ENCODE measurements at regions not wholly inside any gene's neighbourhood (a gene's known extent, or its start where the extent isn't known, plus 50 kb on each side); places are given as distances from the start of the nearest gene placed in this dataset.
"Not testable (repeated sequence)": the region's sequence is repeated elsewhere in the genome, so short reads cannot be mapped to it uniquely, and the experiment has no call there.

DNA sequence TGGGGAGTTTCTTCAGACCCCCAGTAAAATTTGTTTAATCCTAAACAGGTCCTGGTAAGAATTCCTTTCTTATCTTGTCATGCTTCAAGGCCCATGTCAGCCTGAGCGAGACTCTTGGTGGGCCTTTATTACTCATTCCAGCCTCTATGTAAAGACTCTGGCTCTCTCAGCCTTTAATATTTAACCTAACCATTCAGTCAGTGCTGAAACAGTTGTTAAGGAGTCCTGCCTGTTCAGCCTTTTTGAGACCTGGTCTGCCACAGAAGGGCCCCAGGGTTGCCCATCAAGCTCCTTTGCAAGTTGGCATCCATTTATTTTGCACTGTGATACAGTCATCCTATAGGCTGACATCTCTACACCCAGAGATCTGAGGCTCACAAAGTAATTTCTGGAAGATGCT lies 107.7 kb upstream of the VANGL1 start:
- DNase-seq (ENCODE audit: low read depth, low spot score), result peak; percentile 29

DNA sequence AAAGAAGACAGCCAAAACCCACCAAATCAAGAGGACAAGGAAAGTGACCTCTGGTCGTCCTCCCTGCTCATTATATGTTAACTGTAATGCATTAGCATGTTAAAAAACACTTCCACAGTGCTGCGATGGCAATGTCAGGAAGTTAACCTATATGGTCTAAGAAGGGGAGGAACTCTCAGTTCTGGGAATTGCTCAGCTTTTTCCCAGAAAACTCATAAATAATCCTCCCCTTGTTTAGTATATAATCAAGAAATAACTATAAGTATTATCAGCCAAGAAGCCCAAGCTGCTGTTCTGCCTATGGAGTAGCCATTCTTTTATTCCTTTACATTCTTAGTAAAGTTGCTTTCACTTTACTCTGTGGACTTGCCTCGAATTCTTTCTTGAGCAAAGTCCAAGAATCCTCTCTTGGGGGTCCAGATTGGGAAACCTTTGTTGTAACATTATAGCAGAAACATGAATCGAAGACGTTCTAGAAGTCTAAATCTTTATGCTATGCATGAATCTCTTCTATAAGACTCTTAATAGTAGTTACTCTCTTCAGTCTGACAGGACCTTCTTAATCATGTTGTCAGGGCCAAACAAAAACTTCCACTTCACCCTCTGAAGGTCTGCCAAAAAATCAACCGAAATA lies 110.0 kb upstream of the VANGL1 start:
- DNase-seq (ENCODE audit: low read depth, low spot score), result no peak

DNA sequence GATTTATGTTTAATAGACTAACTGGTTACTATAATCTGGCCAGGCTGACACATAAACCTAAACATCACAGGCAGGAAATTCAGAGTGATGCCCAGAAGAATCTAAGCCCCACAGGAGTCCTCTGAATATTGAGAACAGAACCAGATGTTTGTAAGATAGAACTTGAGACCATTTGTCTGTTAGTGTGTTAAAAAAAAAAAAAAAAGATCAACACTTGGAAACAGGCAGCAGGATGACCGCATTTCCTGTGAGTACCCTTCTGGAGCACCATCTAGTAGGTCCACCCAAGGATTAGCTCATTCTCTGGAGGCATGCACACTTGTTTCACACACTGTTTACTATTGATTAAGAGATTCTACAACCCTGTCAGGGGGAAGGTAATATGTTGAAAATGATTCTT lies 111.4 kb upstream of the VANGL1 start:
- DNase-seq (ENCODE audit: low read depth, low spot score), result no peak

DNA sequence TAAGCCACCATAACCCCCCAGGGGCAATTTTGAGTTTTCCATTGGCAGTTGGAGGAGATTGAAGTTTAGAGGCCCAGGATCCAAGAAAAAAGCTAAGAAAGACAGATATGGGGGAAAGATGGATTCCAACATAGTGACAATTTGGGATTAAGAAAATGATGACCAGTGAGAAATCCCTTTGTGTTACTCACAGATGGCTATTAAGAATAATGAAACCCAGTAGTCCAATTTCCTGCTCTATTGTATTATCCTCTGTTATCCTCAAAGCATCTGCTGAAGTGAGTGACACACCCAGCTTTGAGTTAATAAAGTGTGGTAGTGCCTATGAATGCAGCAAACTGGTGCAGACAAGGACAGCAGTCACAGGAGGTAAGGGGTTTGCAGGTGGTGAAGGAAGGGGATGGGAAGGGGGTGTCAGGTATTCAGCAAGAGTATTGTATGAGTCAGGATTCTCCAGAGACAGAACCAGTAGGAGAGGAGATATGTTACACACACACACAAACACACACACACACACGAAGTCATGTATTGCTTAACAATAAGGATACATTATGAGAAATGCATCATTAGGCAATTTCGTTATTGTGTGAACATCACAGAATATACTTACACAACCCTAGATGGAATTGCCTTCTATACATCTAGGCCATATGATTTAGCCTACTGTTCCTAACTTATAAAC lies 112.4 kb upstream of the VANGL1 start:
- DNase-seq (ENCODE audit: low read depth, low spot score), result no peak

DNA sequence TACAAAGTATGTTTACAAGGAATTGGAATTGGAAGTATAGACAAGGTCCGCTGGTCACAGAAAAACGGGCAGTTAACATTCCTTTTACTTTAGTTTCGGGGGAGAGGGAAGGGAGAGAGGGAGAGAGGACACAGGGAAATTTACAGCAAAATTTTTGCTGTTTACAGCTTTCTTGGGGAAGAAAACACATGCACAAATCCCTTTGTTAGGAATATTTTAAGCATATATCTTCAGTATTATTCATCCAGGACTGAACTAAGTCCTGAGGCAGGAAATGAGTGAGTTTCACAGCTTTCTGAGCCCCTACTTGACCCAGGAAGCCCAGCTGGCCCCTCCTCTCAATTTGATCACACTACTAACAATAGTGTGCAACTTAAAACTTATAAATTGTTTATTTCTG lies 113.4 kb upstream of the VANGL1 start:
- not testable (repeated sequence) for DNase-seq (ENCODE audit: low read depth, low spot score)

DNA sequence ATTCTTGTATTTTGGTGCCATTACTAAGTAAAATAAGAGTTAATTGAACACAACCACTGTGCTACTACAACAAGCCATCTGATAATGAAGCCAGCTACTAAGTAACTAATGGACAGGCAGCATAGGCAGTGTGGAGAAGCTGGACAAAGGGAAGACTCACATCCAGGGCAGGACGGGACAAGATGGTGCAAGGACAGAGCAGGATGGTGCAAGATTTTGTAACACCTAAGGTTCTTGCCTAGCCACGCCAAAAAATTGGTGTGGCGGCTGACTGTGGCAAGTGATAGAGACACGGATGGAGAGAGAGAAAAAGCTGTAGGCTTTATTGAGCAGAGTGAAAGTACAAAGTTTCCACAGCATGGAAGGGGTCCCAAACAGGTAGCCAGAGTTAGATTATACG lies 114.0 kb upstream of the VANGL1 start:
- no peak for DNase-seq (ENCODE audit: low read depth, low spot score)

DNA sequence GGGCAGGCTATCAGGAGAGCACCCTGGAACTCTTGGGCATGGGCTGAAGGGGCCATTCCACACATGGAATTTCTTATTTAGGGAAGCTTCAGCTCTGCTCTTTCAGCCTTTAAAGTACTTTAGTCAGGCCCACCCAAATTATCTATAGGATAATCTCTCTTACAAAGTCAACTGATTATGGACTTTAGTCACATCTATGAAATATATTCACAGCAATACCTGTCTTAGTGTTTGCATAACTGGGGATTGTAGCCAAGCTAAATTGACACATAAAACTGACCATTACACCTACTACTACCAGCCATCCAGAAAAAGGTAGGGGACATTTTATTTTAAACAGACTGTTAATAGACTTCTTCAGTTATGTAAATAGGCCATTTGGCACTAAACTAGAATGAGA lies 114.9 kb upstream of the VANGL1 start:
- DNase-seq (ENCODE audit: low read depth, low spot score), result no peak

DNA sequence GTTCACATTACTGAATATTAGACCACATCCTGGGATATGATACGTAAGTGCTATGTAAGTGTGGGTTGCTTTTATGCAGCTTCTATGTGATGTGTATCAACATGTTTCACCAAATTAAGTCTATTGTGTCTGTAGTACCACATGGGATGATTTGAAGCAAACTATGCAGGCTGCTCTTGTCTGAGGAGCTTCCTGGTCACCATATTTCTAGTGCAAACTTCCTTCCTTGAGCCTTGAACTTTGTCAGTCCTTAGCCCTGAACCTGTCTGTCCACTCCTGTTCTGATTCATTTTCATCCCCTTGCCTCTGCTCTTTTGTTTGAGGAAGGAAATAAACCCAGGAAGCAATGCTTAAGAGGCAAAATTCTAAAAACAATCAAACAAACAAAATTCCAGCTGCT lies 117.5 kb upstream of the VANGL1 start:
- DNase-seq (ENCODE audit: low read depth, low spot score), result no peak

DNA sequence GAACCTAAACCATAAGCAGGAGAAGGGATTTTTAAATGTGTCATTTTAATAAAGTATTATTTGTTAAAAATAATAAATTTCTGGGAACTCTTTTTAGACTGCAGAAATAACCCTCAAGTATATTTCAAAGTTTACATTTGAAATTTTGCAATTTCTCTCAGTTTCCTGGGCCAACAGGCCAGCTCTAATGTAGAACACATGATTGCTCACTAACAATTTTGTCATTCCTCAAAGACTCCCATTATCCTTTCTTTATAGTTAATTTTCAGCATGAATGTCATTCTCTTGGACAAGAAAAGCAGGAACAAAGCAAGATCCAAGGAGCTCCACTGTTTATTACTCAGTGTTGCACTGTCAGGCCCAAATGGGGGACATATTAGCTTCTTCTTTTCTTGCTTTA lies 119.4 kb upstream of the VANGL1 start:
- no peak for DNase-seq (ENCODE audit: low read depth, low spot score)

DNA sequence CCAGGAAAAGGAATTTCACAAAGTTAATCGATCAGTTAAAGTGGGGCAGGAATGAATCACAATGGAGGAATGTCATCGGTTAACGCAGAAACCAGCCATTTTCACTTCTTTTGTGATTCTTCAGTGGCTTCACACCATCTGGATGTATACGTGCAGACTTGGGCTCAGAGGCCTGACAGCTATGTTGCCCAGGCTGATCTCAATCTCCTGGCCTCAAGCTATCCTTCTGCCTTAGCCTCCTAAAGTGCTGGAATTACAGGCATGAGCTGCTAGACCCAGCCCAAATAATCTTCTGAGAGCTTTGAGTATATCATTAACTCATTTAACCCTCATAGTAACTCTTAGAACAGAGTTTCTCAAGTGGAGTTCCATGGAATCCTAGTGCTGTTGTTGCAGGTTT lies 126.5 kb upstream of the VANGL1 start:
- no peak for DNase-seq (ENCODE audit: low read depth, low spot score)

DNA sequence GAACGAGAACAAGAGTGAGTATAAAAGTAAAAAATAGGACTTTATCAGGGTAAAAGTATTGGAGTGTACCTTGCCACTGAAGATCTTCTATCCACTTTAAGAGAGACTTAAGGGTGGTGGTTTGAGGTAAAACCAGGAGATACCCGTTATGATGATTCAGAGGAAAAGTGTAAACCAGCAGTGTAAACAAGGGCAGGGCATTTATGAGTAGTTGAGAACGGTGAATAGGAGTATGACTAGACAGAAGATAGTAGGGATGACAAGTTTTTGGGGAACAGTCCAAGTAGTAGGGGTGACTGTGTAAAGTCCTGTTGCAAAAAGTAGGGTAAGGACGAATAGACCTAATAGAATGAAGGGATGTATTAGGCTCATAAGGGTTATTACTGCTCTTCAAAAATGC lies 131.5 kb upstream of the VANGL1 start:
- not testable (repeated sequence) for DNase-seq (ENCODE audit: low read depth, low spot score)

DNA sequence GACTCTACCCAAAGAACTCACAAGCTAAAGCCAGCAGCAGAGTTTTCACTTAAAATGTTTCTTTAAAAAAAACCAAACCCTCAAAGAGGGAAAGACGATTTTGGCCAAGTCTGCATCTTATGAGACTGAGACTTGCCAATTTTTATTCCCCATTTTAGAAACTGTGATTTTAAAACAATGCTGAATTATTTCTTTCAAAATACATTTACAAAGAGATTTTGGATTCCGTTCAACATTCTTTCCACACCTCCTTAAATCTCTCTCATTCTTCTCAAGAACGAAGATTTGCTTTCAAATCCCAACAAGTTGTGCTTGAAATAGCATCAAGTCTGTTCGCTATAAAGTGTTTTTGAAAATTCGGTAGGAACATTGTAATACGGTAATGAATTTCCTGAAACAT lies 133.9 kb upstream of the VANGL1 start:
- no peak for DNase-seq (ENCODE audit: low read depth, low spot score)

DNA sequence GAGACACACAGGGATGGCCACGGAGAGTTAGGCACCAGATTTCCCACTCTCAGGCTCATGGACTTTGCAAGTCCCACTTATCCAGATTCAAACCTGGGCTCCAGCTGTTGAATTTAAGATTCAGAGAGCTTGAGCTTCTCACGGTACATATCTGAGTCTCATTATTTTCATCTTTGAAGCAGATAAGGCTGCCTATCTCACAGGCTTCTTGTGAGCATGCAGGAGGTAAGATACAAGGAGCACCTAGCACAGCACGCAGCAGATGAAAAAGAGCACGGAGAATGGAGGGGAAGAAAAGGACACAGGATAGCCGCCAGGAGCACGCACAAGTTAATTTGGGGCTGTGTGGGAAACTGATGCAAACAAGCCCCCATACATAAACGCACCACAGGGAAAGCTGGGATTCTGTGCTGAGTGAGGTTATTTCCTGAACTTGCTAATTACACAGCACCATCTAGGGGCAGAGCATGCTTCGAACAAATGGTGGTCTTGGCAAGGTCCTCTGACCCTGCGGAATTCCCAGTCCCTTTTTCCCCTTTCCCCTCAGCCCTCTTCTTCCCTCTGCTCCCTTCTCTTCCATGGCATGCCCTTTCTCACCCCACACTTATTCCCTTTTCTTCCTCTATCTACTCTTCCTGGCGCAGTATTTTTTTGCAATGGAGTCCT lies 134.7 kb upstream of the VANGL1 start:
- DNase-seq (ENCODE audit: low read depth, low spot score), result peak; percentile 47

DNA sequence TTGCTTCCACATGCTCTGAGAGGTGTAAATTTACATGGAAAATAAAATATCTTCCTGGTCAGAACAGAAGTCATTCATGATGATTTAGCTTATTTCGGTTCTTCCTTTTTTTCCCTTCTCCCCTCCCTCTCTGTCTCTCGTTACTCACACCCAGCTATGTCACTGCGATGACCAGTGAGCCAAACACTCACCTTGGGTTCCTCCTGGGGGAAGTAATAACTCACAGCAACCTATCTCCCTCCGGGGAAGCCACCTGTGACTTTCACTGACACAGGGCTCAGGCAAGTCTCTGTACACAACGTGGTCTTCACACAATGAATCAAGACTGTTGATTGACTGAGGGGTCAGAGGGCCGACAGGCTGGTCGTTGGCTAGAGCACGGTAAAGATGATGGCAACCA lies 135.3 kb upstream of the VANGL1 start:
- no peak for DNase-seq (ENCODE audit: low read depth, low spot score)

DNA sequence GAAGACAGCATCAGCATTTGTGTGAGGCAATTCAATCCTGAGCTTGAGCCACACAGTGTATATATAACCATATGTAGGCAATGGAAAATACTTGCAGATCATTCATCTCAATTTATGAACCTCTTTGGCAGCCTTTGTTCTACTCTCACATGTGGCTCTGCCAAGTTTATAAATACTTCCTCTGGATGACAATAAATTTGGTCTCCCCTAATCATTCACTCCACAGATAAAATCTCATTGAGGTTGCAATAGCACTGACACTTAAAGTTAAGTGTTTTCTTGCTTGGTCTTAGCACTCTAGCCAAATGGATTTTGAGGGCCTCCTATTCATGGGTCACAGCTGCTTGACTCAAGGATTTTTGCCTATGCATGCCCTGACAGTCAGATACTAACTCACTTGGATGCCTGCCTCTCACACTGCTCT lies 136.6 kb upstream of the VANGL1 start:
- no peak for DNase-seq (ENCODE audit: low read depth, low spot score)

DNA sequence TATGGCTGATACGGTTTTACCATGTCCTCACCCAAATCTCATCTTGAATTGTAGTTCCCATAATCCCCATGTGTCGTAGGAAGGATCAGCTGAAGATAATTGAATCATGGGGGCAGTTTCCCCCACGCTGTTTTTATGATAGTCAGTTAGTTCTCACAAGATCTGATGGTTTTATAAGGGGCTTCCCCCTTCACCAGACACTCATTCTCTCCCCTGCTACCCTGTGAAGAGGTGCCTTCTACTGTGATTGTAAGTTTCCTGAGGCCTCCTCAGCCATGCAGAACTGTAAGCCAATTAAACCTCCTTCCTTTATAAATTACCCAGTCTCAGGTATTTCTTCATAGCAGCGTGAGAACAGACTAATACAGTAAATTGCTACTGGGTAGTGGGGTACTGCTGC lies 139.6 kb upstream of the VANGL1 start:
- not testable (repeated sequence) for DNase-seq (ENCODE audit: low read depth, low spot score)

DNA sequence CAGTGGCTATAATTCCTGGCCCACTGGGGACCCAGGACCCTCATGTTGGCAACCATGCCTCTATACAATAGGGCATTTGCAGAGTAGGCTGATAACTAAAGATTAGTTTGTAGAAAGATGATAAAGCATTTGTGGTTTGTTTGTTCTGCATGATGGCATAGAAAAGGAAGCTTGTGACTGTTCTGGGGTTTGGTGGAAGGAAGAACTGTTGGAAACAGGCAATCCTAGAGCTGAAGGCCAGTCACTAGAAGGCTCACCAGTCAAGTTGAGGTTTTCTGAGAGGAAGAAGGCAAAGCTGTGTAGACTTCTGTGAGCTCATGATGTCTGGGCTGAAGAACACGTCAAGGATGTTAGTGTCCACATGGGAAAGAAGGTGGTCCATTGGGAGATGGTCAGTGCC lies 140.3 kb upstream of the VANGL1 start:
- no peak for DNase-seq (ENCODE audit: low read depth, low spot score)

DNA sequence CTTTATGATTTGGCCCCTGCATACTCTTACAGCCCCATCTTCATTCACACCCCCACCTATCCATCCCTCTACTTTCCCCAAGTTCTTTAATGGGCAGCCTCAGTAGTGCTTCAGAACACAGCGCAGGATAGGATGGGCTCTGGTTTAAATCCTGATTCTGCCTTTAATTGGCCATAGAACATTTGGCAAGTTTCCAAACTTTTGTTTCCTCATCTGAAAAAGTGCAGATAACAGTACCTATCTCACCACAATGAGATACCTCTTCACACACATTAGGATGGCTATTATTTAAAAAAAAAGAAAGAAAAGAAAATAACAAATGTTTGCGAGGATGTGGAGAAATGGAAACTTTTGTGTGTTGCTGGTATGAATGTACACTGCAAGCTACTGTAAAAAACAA lies 142.5 kb upstream of the VANGL1 start:
- no peak for DNase-seq (ENCODE audit: low read depth, low spot score)

DNA sequence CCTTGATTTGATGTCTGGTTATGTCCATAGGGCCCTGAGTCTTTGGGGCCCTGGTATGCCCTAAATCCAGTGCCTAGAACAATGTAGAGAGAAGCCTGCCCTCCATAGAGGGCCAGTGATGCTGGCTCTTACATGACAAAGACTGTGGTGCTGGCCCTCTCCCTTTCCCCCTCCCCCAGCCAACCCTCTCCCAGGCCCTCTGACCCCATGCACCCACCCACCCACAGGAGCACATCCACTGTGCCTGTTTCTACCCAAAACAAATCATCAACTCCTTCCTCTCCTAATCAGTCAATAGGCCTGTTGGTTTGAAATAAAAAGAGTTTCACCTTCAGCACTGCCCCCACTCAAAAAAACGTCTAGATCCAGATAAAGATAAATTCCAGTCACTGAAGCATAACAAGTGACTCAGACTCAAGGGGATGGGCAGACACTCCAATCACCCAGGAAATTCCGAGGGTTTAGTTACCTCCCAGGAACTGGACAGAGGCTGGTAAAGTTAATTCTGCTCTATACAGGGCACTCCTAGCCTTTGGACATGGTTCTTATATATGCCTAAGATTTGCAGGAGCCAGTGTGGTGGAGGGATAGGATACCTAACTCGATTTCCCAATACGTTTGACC lies 144.8 kb upstream of the VANGL1 start:
- no peak for DNase-seq (ENCODE audit: low read depth, low spot score)

DNA sequence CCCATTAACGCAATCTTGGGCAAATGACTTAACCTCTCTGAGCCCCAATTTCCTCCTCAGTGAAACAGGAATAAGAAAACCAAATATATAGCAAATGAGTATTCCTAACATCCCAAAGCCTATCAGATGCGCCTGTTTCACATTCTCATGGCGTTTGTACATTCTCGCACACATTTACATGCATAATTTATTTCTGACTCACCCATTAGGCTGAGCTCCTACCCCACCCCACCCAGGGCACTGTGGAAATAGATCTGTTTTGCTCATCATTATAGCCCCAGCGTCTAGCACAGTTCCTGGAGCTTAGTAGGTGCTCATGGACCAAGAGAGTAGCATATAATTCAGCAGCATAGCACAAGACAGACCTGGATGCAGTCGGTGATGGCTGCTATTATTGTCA lies 146.1 kb upstream of the VANGL1 start:
- DNase-seq (ENCODE audit: low read depth, low spot score), result no peak

DNA sequence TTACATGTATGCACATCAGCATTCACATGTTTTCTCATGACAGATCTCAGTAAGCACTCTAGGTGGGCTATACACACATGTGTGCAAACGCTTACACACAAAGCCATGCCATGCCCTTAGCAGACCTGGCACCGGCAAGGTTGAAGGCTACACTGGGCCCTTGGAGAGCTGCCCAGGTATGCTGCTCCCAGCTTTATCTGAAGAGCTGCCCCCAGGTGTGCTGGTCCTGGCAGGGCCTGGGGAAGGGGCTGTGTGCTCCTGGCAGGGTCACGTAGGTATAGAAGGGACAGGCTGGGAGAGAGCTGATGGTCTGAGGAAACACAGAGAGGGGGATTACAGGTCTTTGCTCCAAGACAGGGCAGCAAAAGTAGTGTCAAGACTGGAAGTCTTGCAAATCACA lies 146.7 kb upstream of the VANGL1 start:
- DNase-seq (ENCODE audit: low read depth, low spot score), result no peak

DNA sequence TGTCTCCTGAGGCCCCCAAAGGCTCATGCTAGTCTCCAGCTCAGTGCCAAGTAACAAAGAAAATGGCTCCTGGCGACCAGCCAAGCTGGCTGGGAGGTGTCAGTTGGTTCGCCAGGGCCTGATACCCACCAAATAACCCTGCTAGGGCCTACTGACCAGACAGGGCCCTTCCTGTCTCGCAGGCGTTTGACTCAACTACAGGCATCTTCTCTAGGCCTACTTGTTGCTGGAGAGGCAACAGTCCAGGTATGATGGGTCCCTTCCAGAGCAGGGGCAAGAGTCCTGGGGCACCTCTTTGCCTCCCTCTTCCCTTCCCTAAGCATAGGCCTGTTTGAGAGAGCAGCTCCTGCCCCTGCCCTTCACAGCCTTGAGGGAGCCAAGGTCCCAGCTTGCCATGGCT lies 147.9 kb upstream of the VANGL1 start:
- DNase-seq (ENCODE audit: low read depth, low spot score), result no peak

DNA sequence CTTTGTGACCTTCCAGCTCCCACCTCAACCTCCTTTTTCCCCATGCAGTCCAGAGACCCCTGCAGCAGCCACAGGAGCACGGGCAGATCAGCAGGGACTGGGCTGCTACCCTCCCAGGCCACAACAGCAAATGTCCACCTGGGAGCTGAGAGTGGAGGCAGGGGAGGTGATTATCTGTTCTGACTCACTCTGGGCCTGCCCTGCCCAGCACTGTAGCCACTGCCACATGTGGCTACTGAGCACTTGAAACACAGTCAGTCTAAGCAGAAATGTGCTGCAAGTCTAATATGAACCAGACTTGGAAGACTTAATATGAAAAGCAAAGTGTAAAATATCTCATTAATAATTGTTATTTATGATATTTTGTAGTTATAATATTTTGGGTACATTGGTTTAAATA lies 148.9 kb upstream of the VANGL1 start:
- no peak for DNase-seq (ENCODE audit: low read depth, low spot score)

All from ELF-1 (cell line).